MM.1S (cell line): ENCODE measurements at regions not wholly inside any gene's neighbourhood (a gene's known extent, or its start where the extent isn't known, plus 50 kb on each side); places are given as distances from the start of the nearest gene placed in this dataset.
A peak's percentile ranks its signal among the peaks of the same experiment; 100 is the strongest.
"Not testable (repeated sequence)": the region's sequence is repeated elsewhere in the genome, so short reads cannot be mapped to it uniquely, and the experiment has no call there.

ENCODE experiments used
- DNase-seq: peaks from one replicate; pipeline ENCODE4 v3.0.0-alpha.2; 2015
- H2AFZ ChIP-seq: fragments of 300-600 bp; sonication (generic); 2 replicates; pipeline ENCODE4 v1.6.0; 2016; ENCODE audit warnings: antibody characterized with exemption, low read length
- H3F3A ChIP-seq: fragments of 300-600 bp; sonication (generic); 2 replicates; pipeline ENCODE4 v1.6.1; 2016; ENCODE audit warnings: mild to moderate bottlenecking, antibody characterized with exemption, low read length, moderate library complexity, mixed read lengths; ENCODE audit not compliant: insufficient read depth
- H3K27ac ChIP-seq: fragments of 300-600 bp; sonication (generic); 2 replicates; pipeline ENCODE4 v1.5.1; 2016; ENCODE audit warnings: mild to moderate bottlenecking, low read length
- H3K27me3 ChIP-seq: fragments of 300-600 bp; sonication (generic); replicated peaks from 2 replicates; pipeline ENCODE4 v1.6.0; 2016; ENCODE audit warnings: low read length; ENCODE audit not compliant: insufficient read depth
- H3K36me3 ChIP-seq: fragments of 300-600 bp; sonication (generic); replicated peaks from 2 replicates; pipeline ENCODE4 v1.6.1; 2016; ENCODE audit warnings: mild to moderate bottlenecking, low read length, mixed read lengths; ENCODE audit not compliant: insufficient read depth
- H3K4me1 ChIP-seq: fragments of 300-600 bp; sonication (generic); 2 replicates; pipeline ENCODE4 v1.6.1; 2016; ENCODE audit warnings: low read length, mixed read lengths
- H3K4me2 ChIP-seq: fragments of 300-600 bp; sonication (generic); 2 replicates; pipeline ENCODE4 v1.6.0; 2016; ENCODE audit warnings: low read depth, low read length
- H3K4me3 ChIP-seq: fragments of 300-600 bp; sonication (generic); 2 replicates; pipeline ENCODE4 v1.5.1; 2016; ENCODE audit warnings: low read length, mixed read lengths
- H3K79me2 ChIP-seq: fragments of 300-600 bp; sonication (generic); 2 replicates; pipeline ENCODE4 v1.6.1; 2016; ENCODE audit warnings: mixed run types, low read length, mixed read lengths
- H3K9ac ChIP-seq: fragments of 300-600 bp; sonication (generic); 2 replicates; pipeline ENCODE4 v1.6.1; 2016; ENCODE audit warnings: low read length, mixed read lengths
- H3K9me2 ChIP-seq: fragments of 300-600 bp; sonication (generic); replicated peaks from 2 replicates; pipeline ENCODE4 v1.6.1; 2016; ENCODE audit warnings: mild to moderate bottlenecking, low read length, mixed read lengths; ENCODE audit not compliant: insufficient read depth
- H3K9me3 ChIP-seq: fragments of 300-600 bp; sonication (generic); replicated peaks from 2 replicates; pipeline ENCODE4 v1.6.1; 2016; ENCODE audit warnings: mild to moderate bottlenecking, low read length, mixed read lengths; ENCODE audit not compliant: insufficient read depth
- H4K20me1 ChIP-seq: fragments of 300-600 bp; sonication (generic); 2 replicates; pipeline ENCODE4 v1.6.1; 2016; ENCODE audit warnings: mild to moderate bottlenecking, low read length, moderate library complexity, mixed read lengths; ENCODE audit not compliant: insufficient read depth
- CTCF ChIP-seq: fragments of 300-600 bp; sonication (generic); IDR thresholded peaks from 2 replicates; pipeline ENCODE4 v1.5.1; 2016; ENCODE audit warnings: antibody characterized with exemption, low read length, mixed read lengths
- EZH2 ChIP-seq: fragments of 300-600 bp; sonication (generic); optimal IDR thresholded peaks from 2 replicates; pipeline ENCODE3; 2017; ENCODE audit warnings: low read depth, mild to moderate bottlenecking, antibody characterized with exemption, low read length, mixed read lengths
- EZH2phosphoT487 ChIP-seq: fragments of 300-600 bp; sonication (generic); IDR thresholded peaks from 2 replicates; pipeline ENCODE4 v1.6.1; 2018; ENCODE audit warnings: antibody characterized with exemption, low read length

GRCh38 chr7:65453341-65454030, 79.8 kb downstream of the ZNF92 start:
- no peaks in the 10 kb centered on the region for H3K9me3 ChIP-seq
- no peak for DNase-seq
- TF ChIP-seq EZH2 = no peak

GRCh38 chr7:65454469-65454868, 80.8 kb downstream of the ZNF92 start:
- TF ChIP-seq EZH2phosphoT487 (no peak), CTCF (no peak), EZH2 (no peak)
- DNase-seq = no peak
- no peak overlapping the region for H3K27ac ChIP-seq
- H3K4me2 ChIP-seq = no peak overlapping the region
- H2AFZ ChIP-seq = no peak overlapping the region
- H3K27me3 ChIP-seq = no peaks in the 10 kb centered on the region
- H3F3A ChIP-seq = no peaks in the 10 kb centered on the region
- H3K4me1 ChIP-seq = peaks cover 6% of the 10 kb centered on the region; the same call in 1 of the 2 replicates
- no peaks in the 10 kb centered on the region for H3K36me3 ChIP-seq
- H3K4me3 ChIP-seq = no peak overlapping the region
- H3K9me2 ChIP-seq = no peaks in the 10 kb centered on the region
- H4K20me1 ChIP-seq = no peaks in the 10 kb centered on the region
- no peak overlapping the region for H3K9ac ChIP-seq
- no peaks in the 10 kb centered on the region for H3K79me2 ChIP-seq
- H3K9me3 ChIP-seq = no peaks in the 10 kb centered on the region

More at GRCh38 chr7:65453341-65454030, 79.8 kb downstream of the ZNF92 start:
- no peak overlapping the region for H2AFZ ChIP-seq
- peaks cover 6% of the 10 kb centered on the region; the same call in 1 of the 2 replicates for H3K4me1 ChIP-seq
- no peaks in the 10 kb centered on the region for H3K79me2 ChIP-seq
- no peaks in the 10 kb centered on the region for H4K20me1 ChIP-seq
- H3K27ac ChIP-seq = no peak overlapping the region
- H3F3A ChIP-seq = no peaks in the 10 kb centered on the region
- no peak overlapping the region for H3K4me2 ChIP-seq
- no peaks in the 10 kb centered on the region for H3K9me2 ChIP-seq
- H3K36me3 ChIP-seq = no peaks in the 10 kb centered on the region
- H3K4me3 ChIP-seq = no peak overlapping the region
- no peaks in the 10 kb centered on the region for H3K27me3 ChIP-seq
- H3K9ac ChIP-seq = no peak overlapping the region

- not testable (repeated sequence) for H3K4me3 ChIP-seq, H4K20me1 ChIP-seq, H3K9ac ChIP-seq, H2AFZ ChIP-seq, H3K27ac ChIP-seq, H3K36me3 ChIP-seq, H3K9me3 ChIP-seq, H3F3A ChIP-seq, H3K4me1 ChIP-seq, H3K79me2 ChIP-seq, H3K27me3 ChIP-seq, H3K4me2 ChIP-seq, H3K9me2 ChIP-seq
- peak; percentile 48 for DNase-seq
Observed at GRCh38 chr7:65455050-65455449, 81.4 kb downstream of the ZNF92 start.

- Histone ChIP-seq H3K79me2 (no peaks in the 10 kb centered on the region), H3K36me3 (no peaks in the 10 kb centered on the region), H3K9ac (no peak overlapping the region), H3F3A (no peaks in the 10 kb centered on the region), H2AFZ (no peak overlapping the region), H3K9me3 (no peaks in the 10 kb centered on the region), H3K9me2 (no peaks in the 10 kb centered on the region), H3K27ac (no peak overlapping the region), H3K4me1 (peaks cover 6% of the 10 kb centered on the region; the same call in 1 of the 2 replicates), H3K27me3 (no peaks in the 10 kb centered on the region), H3K4me3 (no peak overlapping the region), H3K4me2 (no peak overlapping the region), H4K20me1 (no peaks in the 10 kb centered on the region)
- TF ChIP-seq EZH2 = no peak
- no peak for DNase-seq
Observed at GRCh38 chr7:65457705-65458104, 84.0 kb downstream of the ZNF92 start.

- H3K9me2 ChIP-seq = no peaks in the 10 kb centered on the region
- no peaks in the 10 kb centered on the region for H3F3A ChIP-seq
- H3K27me3 ChIP-seq = no peaks in the 10 kb centered on the region
- no peak for DNase-seq
- TF ChIP-seq EZH2phosphoT487 = no peak
- TF ChIP-seq CTCF = no peak
- no peak for TF ChIP-seq EZH2
- H4K20me1 ChIP-seq = no peaks in the 10 kb centered on the region
- H3K9ac ChIP-seq = no peak overlapping the region
- no peaks in the 10 kb centered on the region for H3K9me3 ChIP-seq
- H3K27ac ChIP-seq = no peak overlapping the region
- H3K4me2 ChIP-seq = no peak overlapping the region
- no peaks in the 10 kb centered on the region for H3K79me2 ChIP-seq
- no peaks in the 10 kb centered on the region for H3K36me3 ChIP-seq
- no peak overlapping the region for H2AFZ ChIP-seq
- peaks cover 6% of the 10 kb centered on the region; the same call in 1 of the 2 replicates for H3K4me1 ChIP-seq
- H3K4me3 ChIP-seq = no peak overlapping the region
Observed at GRCh38 chr7:65459438-65459837, 85.8 kb downstream of the ZNF92 start.
